Islet precursor cell (in vitro differentiated cells): ENCODE measurements at regions not wholly inside any gene's neighbourhood (a gene's known extent, or its start where the extent isn't known, plus 50 kb on each side); places are given as distances from the start of the nearest gene placed in this dataset.

Experiments
- DNase-seq: peaks from one replicate; pipeline ENCODE4 v3.0.0-alpha.2; 2018

DNA sequence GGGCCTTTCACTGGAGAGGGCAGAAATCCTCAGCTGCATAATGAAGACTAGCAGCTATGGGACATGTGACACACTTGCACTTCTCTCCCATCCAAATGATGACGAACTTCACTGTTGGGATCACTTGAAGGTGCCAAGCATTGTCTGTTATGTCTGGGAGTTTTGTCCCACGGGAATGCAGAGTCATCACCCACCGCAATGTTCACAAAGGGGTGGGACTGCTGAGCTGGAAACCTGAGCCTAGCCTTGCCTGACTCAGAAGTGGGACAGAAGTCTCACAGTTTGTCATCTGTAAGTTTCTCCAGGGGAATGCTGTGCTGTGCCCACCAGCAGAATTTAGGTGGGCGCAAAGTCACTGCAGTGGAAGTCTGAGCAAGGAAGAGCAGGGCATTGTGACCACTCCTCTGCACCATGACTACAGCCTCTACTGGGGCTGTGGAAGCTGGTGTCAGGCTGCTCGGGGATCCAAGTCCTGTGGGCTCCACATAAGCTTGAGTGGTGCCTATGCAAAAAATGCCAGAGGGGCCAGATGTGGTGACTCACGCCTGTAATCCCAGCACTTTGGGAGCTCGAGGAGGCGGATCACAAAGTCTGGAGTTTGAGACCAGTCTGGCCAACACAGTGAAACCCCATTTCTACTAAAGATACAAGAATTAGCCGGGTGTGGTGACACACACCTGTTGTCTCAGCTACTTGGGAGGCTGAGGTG lies 472.0 kb upstream of the CNTNAP2 start:
- peak; percentile 51 for DNase-seq

DNA sequence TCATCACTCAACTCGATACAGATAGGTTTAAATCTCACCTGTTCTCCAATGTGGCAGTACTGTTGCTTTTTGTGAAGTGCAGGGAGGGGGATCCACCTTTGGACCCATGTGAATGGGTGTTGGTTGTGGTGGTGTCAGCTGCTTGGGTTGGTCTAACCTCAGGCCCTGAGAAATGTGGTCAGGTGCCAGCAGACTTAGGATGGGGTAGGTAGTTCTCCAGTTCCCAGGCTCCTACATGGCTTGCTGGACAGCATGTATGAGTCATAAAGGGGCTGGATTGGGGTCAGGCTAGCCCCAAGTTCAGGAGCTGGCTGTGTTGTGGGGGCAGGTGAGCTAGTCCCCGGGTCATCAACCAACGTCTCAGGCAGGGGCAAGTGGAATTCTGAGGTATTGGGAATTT lies 472.6 kb upstream of the CNTNAP2 start:
- DNase-seq = no peak

- DNase-seq = no peak
Observed at GRCh38 chr7:145633513-145633912, 483.1 kb upstream of the CNTNAP2 start.

- no peak for DNase-seq
Observed at GRCh38 chr7:145624618-145625017, 492.0 kb upstream of the CNTNAP2 start.

- DNase-seq = no peak
Observed at GRCh38 chr7:145605963-145606362, 510.6 kb upstream of the CNTNAP2 start.

DNA sequence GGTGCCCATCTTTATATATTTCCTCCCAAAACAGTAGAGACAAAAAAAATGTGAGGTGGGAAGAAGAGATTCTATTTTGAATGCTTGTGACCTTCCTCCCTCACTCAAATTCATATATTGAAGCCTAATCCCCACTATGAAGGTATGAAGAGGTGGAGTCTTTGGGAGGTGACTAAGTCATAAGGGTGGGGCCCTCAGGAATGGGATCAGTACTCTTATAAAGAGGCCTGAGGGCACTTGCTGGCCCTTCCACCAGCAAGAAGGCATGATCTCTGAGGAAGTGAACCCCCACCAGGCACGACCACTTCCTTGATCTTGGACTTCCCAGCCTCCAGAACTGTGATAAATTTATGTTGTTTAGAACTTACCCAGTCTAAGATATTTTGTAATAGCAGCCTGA lies 517.2 kb upstream of the CNTNAP2 start:
- no peak for DNase-seq

DNA sequence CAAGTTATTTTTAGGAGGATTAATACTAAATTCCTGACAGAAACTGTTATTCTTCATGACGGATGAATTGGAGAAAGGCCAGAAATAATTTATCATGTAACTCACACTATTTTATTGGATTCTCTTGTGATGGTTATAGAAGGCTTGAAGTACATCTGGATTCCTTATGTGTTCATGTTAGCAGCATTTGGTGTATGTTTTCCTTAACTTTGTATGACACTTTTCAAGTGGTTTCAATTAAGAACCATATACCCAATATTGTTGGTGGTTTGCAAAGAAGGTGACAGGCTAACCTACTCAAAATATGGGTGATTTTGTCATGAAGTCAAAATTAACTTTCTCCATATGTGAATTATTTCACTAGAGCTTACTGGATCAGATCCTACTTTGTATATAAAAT lies 532.2 kb upstream of the CNTNAP2 start:
- no peak for DNase-seq

- DNase-seq = no peak
Observed at GRCh38 chr7:145582742-145583303, 533.8 kb upstream of the CNTNAP2 start.

GRCh38 chr7:145557805-145558204 lies 558.8 kb upstream of the CNTNAP2 start:
- DNase-seq = peak; percentile 39

DNA sequence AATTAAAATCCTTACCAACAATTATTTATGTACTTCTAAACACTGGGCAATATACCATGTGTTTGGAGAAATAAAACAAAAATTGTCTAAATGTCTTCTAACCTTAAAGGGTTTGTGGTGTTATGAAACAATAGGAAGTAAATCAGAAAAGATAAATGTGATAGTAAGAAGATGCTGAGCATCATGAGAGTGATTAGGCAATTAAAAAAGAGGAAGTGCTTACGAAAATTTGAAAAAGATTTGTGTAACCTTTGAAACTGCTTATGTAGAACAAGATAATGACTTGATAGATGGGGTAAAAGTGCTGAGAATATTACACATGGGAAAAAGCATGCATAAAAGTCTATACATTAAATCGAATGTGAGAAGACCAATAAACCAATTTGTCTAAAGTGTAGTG lies 573.4 kb upstream of the CNTNAP2 start:
- DNase-seq = no peak

DNA sequence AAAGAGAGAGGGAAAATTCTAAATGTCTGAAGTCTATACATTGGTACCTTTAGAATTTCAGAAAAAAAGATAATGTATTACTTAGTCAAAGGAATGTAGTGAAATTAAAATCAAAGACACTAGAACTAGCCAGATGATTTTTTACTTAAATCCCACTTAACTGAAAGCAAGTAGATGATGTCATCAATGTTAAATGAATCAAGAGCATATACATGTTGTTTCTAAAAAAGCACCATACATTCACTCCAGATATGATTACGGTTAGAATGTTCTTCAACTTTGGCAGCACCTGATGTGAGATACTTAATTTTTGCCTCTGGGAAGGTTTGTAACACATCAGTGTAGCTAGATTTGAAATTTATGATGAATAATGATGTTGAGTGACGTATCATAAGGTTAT lies 576.7 kb upstream of the CNTNAP2 start:
- no peak for DNase-seq

GRCh38 chr7:145534301-145534700 lies 582.3 kb upstream of the CNTNAP2 start:
- DNase-seq = no peak

GRCh38 chr7:145520284-145520683 lies 596.3 kb upstream of the CNTNAP2 start:
- no peak for DNase-seq

DNA sequence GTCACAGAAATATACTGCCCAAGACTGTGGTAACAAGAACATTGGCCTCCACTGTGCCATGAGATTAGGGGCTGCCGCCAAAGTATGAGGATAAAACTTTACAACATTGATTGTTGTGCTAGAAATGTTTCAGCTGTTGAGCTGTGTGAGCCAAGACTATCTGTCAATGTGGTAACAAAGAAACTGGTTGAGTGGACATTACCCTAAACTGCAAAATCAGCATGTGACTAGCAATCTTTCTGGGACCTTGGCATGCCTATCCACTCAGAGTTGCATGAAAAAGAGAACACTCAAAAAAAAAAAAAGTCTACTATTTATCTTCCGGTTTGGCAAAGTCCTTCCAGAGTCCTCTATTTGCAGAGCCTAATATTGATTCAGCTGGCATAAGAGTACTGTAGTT lies 605.6 kb upstream of the CNTNAP2 start:
- DNase-seq = no peak

- DNase-seq = no peak
Observed at GRCh38 chr7:145497911-145498525, 618.6 kb upstream of the CNTNAP2 start.

- DNase-seq = no peak
Observed at GRCh38 chr7:145490356-145490755, 626.2 kb upstream of the CNTNAP2 start.

- DNase-seq = no peak
Observed at GRCh38 chr7:145489609-145490008, 627.0 kb upstream of the CNTNAP2 start.

DNA sequence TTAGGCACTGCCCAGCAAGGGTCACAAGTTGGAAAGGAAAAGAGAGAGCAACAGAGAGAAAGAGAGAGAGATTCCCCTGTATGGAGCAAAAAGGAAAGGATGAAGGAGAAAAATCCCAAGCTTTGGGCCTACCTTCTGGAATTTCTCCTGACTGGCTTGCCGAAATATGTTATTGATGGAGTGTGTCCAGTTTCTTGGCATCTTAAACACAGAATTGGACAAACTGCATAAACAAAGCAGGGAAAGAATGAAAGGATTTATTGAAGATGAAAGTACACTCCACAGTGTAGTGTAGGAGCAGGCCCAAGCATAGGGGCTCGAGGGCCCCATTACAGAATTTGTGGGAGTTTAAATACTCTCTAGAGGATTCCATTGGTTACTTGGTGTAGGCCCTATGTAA lies 627.8 kb upstream of the CNTNAP2 start:
- DNase-seq = no peak

- DNase-seq = no peak
Observed at GRCh38 chr7:145481985-145482384, 634.6 kb upstream of the CNTNAP2 start.

DNA sequence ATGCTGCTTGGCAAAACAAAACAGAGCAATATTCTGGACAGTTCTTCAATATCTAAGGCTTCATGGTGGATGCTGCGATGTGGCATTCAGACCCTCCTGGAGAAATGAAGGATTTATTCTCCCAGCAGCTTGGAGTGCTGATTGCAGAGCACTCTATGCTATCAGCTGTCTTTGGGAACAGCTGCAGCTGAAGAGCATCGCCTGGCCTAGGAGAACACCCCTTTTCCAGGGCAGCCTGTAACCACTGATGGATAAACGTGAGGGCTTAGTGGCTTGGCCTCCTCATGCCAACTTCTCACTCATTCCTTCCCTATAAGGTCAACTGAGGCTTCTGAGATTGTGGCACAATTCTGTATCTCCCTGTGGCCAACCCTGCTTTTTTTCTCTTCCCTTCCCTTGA lies 638.1 kb upstream of the CNTNAP2 start:
- no peak for DNase-seq

GRCh38 chr7:145474009-145474686 lies 638.3 kb upstream of the TPK1 start:
- DNase-seq = no peak

- no peak for DNase-seq
Observed at GRCh38 chr7:145471883-145472282, 636.0 kb upstream of the TPK1 start.

- no peak for DNase-seq
Observed at GRCh38 chr7:145464287-145464686, 628.4 kb upstream of the TPK1 start.

- no peak for DNase-seq
Observed at GRCh38 chr7:145462463-145462862, 626.6 kb upstream of the TPK1 start.
